ENCODE measurements at regions not wholly inside any gene's neighbourhood (a gene's known extent, or its start where the extent isn't known, plus 50 kb on each side); places are given as distances from the start of the nearest gene placed in this dataset.

- Mint-ChIP-seq H3K4me3 (no peak overlapping the region), H3K9me3 (no peaks in the 10 kb centered on the region), H3K27me3 (peaks cover 32 to 42% (median 34%) of the 10 kb centered on the region in 3 donors), H3K27ac (no peak overlapping the region), H3K4me1 (peaks cover 11 to 19% (median 19%) of the 10 kb centered on the region in 3 donors), H3K36me3 (no peaks in the 10 kb centered on the region)
- ATAC-seq (ENCODE audit: low read depth in 2 of 2) (no peak), DNase-seq (no peak)
Measured at GRCh38 chr2:8149007-8149405, 532.9 kb upstream of the ID2 start.

DNA sequence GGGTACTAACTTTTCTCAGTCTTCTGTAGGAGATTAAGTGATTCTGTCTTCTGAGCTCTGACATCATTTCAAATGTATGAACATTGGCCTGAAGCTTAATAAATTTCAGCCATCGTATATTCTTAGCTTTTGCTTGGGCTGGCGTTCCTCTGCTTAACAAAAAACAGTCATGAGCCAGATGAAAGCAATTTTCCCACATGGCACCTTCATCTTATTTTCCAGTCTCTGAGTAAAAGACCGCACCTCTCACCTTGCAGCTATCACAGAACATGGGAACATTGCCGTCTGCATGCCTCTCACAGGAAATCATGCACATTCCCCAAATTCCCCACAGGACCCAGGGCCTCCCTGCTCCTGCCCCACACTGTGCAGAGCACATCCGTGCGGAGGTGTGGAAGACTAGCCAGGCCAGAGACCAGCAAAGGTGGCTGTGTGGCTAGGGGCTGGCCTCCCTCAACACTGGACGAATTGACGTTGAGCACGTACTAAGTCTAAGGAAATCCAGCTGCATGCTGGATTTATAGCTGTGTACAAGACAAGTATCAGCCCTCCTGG lies 531.8 kb upstream of the ID2 start:
- H3K4me1 Mint-ChIP-seq = peaks cover 17 to 26% (median 19%) of the 10 kb centered on the region in 3 donors
- H3K9me3 Mint-ChIP-seq = no peaks in the 10 kb centered on the region
- DNase-seq = no peak

GRCh38 chr2:8151888-8152287 lies 530.0 kb upstream of the ID2 start:
- Mint-ChIP-seq H3K36me3 (no peaks in the 10 kb centered on the region), H3K9me3 (peaks cover 0 to 3% (median 0%) of the 10 kb centered on the region in 7 donors), H3K4me3 (no peak overlapping the region), H3K4me1 (peaks cover 9 to 26% (median 17%) of the 10 kb centered on the region in 3 donors), H3K27ac (no peak overlapping the region), H3K27me3 (peaks cover 45 to 55% (median 50%) of the 10 kb centered on the region in 3 donors)
- DNase-seq (no peak), ATAC-seq (ENCODE audit: low read depth in 2 of 2) (no peak)

More for the DNA sequence above, 531.8 kb upstream of the ID2 start:
- ATAC-seq (ENCODE audit: low read depth in 2 of 2) = no peak
- Mint-ChIP-seq H3K4me3 (no peak overlapping the region), H3K27me3 (peaks cover 39 to 47% (median 40%) of the 10 kb centered on the region in 3 donors), H3K36me3 (no peaks in the 10 kb centered on the region), H3K27ac (peak overlapping the region in 1 of 6 donors; percentile 26)

DNA sequence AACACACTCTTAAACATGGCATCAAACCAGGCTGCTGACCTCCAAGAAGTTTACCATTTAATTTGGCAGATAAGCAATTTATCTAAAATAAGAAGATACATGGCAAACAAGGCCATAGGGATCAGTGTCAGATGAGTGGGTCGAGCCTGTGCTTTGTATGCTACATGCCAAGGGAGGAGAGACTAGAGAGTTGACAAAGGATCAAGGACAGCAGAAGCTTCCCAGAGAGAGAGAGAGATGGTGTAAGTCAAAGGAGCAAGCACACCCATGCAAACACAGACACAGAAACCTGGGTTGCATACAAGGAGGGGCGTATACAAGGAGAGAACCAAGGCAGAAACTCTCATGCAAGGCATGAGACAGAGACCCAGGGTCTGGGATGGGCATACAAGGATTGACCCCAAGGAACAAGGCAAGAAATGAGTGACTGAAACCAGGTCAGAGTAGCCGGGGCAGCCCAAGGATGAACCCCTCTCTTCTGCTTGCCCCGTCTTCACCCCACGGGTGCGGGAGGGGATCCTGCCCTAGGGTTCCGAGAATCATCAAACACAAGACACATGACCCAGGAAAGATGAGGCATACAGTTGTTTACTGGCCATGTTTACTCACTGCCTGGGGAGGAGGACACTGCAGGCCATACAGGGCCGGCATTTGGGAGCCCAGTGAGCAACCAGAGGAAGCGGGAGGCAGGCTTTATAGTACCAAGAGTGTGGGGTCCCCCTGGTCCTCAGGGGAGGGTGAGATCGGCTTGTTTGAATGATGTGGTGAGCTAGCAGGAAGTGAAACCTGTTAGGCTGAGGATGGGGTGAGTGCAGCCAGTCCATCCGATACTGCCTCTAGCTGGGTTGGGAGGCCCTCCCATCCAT lies 529.2 kb upstream of the ID2 start:
- Mint-ChIP-seq H3K27ac (peak overlapping the region in 1 of 6 donors; percentile 40), H3K27me3 (peaks cover 48 to 58% (median 50%) of the 10 kb centered on the region in 3 donors)

GRCh38 chr2:8153258-8153718 lies 528.6 kb upstream of the ID2 start:
- no peak for DNase-seq
- ATAC-seq (ENCODE audit: low read depth in 2 of 2) = peak; percentile 6 to 26
- peaks cover 0 to 8% (median 0%) of the 10 kb centered on the region in 7 donors for H3K9me3 Mint-ChIP-seq
- H3K27ac Mint-ChIP-seq = no peak overlapping the region
- H3K4me3 Mint-ChIP-seq = no peak overlapping the region
- peaks cover 50 to 63% (median 52%) of the 10 kb centered on the region in 3 donors for H3K27me3 Mint-ChIP-seq
- peaks cover 9 to 26% (median 17%) of the 10 kb centered on the region in 3 donors for H3K4me1 Mint-ChIP-seq
- no peaks in the 10 kb centered on the region for H3K36me3 Mint-ChIP-seq

More for the DNA sequence above, 529.2 kb upstream of the ID2 start:
- Mint-ChIP-seq H3K4me1 (peaks cover 9 to 26% (median 17%) of the 10 kb centered on the region in 3 donors), H3K4me3 (peak overlapping the region in 2 of 8 donors; percentile 50 to 70), H3K36me3 (no peaks in the 10 kb centered on the region), H3K9me3 (peaks cover 0 to 6% (median 0%) of the 10 kb centered on the region in 7 donors)
- DNase-seq (peak; percentile 47), ATAC-seq (ENCODE audit: low read depth in 2 of 2) (peak; percentile 96 to 99)

DNA sequence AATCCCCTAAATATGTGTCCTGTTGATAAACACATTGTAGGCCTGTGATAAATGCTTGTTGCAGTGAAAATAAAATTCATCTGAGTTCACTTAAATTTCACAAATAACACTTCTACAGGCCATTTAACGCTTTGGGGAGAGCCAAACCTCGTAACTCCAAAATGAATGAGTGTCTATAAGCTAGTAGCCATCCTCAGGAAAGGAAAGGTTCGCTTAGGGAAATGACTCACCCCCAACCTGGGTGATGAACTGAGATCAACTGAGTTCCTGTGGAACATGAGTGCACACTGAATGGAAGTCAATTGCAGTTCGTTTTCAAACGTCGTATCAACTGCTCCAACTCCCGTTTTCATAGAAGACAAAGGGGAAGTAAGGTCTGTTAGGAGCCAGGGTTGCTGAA lies 527.6 kb upstream of the ID2 start:
- Mint-ChIP-seq H3K9me3 (peaks cover 0 to 8% (median 0%) of the 10 kb centered on the region in 7 donors), H3K4me1 (peaks cover 9 to 28% (median 17%) of the 10 kb centered on the region in 3 donors), H3K4me3 (no peak overlapping the region), H3K27me3 (peaks cover 45 to 65% (median 58%) of the 10 kb centered on the region in 3 donors), H3K36me3 (no peaks in the 10 kb centered on the region), H3K27ac (no peak overlapping the region)
- ATAC-seq (ENCODE audit: low read depth in 2 of 2) (no peak), DNase-seq (no peak)

GRCh38 chr2:8154936-8155335 lies 526.9 kb upstream of the ID2 start:
- peaks cover 12 to 32% (median 22%) of the 10 kb centered on the region in 3 donors for H3K4me1 Mint-ChIP-seq
- H3K27me3 Mint-ChIP-seq = peaks cover 41 to 67% (median 56%) of the 10 kb centered on the region in 3 donors
- DNase-seq (no peak), ATAC-seq (ENCODE audit: low read depth in 2 of 2) (no peak)
- peaks cover 0 to 8% (median 0%) of the 10 kb centered on the region in 7 donors for H3K9me3 Mint-ChIP-seq
- H3K27ac Mint-ChIP-seq = no peak overlapping the region
- no peaks in the 10 kb centered on the region for H3K36me3 Mint-ChIP-seq
- H3K4me3 Mint-ChIP-seq = no peak overlapping the region

GRCh38 chr2:8157621-8158430 lies 524.0 kb upstream of the ID2 start:
- Mint-ChIP-seq H3K9me3 (peaks cover 0 to 8% (median 0%) of the 10 kb centered on the region in 7 donors), H3K27me3 (peaks cover 24 to 38% (median 34%) of the 10 kb centered on the region in 3 donors), H3K27ac (no peak overlapping the region), H3K4me3 (no peak overlapping the region), H3K36me3 (no peaks in the 10 kb centered on the region), H3K4me1 (peaks cover 10 to 37% (median 28%) of the 10 kb centered on the region in 3 donors)
- no peak for DNase-seq
- ATAC-seq (ENCODE audit: low read depth in 2 of 2) = no peak

- ATAC-seq (ENCODE audit: low read depth in 2 of 2) (no peak), DNase-seq (no peak)
- Mint-ChIP-seq H3K27ac (no peak overlapping the region), H3K36me3 (no peaks in the 10 kb centered on the region), H3K9me3 (peaks cover 0 to 8% (median 0%) of the 10 kb centered on the region in 7 donors), H3K4me1 (peaks cover 8 to 29% (median 21%) of the 10 kb centered on the region in 3 donors), H3K4me3 (no peak overlapping the region), H3K27me3 (peaks cover 18 to 38% (median 31%) of the 10 kb centered on the region in 3 donors)
Measured at GRCh38 chr2:8158711-8159110, 523.1 kb upstream of the ID2 start.

DNA sequence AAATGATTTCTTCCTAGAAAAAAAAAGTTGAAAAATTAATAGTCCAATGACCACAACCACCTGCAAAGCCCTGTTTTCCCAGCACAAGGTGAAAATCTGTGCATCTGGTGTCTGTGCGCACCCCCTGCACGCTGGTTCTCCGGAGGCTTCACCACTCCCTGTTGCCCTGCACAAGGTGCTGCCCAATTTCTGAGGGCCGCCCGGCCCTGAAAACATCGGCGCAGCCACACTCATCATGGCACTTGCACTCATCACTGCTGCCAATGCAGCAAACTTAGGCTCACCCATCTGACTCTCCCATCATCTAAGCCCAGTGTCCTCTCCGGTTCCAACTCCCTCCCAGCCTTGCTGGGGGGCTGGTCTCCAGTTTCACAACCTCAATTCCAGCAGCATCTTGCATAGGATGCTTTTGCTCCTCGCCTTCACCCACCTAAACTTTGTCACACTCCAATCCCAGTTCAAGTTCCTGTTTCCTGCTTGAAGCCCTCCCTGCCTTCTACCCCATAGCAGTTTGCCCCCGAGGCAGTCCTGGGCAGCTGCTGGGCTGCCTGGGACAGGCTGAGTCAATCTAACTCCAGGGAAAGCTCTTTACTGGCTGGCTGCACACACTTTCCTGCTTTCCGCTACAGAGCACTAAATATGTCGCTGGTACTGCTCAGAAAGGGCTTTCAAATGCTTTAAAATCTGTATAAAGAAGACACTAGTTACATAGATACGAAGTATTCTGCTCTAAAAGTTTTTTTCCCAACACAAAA lies 522.5 kb upstream of the ID2 start:
- H3K4me1 Mint-ChIP-seq = peaks cover 8 to 23% (median 19%) of the 10 kb centered on the region in 3 donors
- ATAC-seq (ENCODE audit: low read depth in 2 of 2) = no peak
- H3K4me3 Mint-ChIP-seq = peak overlapping the region in 2 of 8 donors; percentile 43 to 65

DNA sequence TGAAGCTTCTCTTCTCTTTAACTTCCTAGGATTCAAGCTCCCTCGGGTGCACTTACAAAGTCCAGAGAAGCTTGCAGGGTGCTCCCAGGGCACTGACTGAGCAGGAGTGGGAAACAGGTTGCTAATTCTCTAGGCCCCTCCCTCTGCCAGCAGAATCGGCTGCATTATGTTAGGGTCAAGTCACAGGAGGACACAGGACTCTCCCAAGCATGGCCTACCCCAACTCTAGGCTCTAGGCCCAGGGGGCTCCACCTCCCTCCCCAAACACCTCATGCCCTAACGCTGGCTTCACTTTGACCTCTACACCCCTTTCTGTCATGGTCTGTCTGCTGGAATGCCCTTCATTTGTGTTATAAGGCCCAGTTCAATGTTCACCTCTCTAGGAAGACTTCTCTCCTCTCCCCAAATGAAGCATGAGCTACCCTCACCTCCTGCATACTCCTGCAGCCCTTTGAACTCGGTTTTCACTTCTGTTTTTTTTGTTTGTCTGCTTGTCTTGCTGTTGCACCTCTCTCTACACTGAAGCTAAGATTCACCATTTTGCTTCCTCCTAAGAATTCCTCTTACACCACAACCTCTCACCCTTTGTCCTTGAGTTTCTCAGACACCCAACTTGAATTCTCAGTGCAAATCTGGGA lies 521.8 kb upstream of the ID2 start:
- Mint-ChIP-seq H3K9me3 (peaks cover 0 to 8% (median 0%) of the 10 kb centered on the region in 7 donors), H3K27ac (peak overlapping the region in 1 of 6 donors; percentile 41), H3K4me3 (peak overlapping the region in 3 of 8 donors; percentile 43 to 59 (median 48)), H3K36me3 (no peaks in the 10 kb centered on the region), H3K27me3 (peaks cover 11 to 31% (median 22%) of the 10 kb centered on the region in 3 donors), H3K4me1 (peaks cover 8 to 19% (median 16%) of the 10 kb centered on the region in 3 donors)
- peak; percentile 3 for DNase-seq
- peak in 1 of 2 donors; percentile 49 for ATAC-seq (ENCODE audit: low read depth in 2 of 2)

More for the DNA sequence above, 522.5 kb upstream of the ID2 start:
- H3K36me3 Mint-ChIP-seq = no peaks in the 10 kb centered on the region
- no peak overlapping the region for H3K27ac Mint-ChIP-seq
- peaks cover 16 to 38% (median 26%) of the 10 kb centered on the region in 3 donors for H3K27me3 Mint-ChIP-seq
- no peak for DNase-seq
- H3K9me3 Mint-ChIP-seq = peaks cover 0 to 8% (median 0%) of the 10 kb centered on the region in 7 donors

- H3K4me1 Mint-ChIP-seq = peaks cover 8 to 19% (median 16%) of the 10 kb centered on the region in 3 donors
- peaks cover 11 to 31% (median 26%) of the 10 kb centered on the region in 3 donors for H3K27me3 Mint-ChIP-seq
- no peak for ATAC-seq (ENCODE audit: low read depth in 2 of 2)
- H3K36me3 Mint-ChIP-seq = no peaks in the 10 kb centered on the region
- DNase-seq = no peak
- H3K27ac Mint-ChIP-seq = no peak overlapping the region
- peaks cover 0 to 8% (median 0%) of the 10 kb centered on the region in 7 donors for H3K9me3 Mint-ChIP-seq
- no peak overlapping the region for H3K4me3 Mint-ChIP-seq
Measured at GRCh38 chr2:8160959-8161358, 520.9 kb upstream of the ID2 start.
